ENCODE measurements at regions not wholly inside any gene's neighbourhood (a gene's known extent, or its start where the extent isn't known, plus 50 kb on each side); places are given as distances from the start of the nearest gene placed in this dataset.

DNA sequence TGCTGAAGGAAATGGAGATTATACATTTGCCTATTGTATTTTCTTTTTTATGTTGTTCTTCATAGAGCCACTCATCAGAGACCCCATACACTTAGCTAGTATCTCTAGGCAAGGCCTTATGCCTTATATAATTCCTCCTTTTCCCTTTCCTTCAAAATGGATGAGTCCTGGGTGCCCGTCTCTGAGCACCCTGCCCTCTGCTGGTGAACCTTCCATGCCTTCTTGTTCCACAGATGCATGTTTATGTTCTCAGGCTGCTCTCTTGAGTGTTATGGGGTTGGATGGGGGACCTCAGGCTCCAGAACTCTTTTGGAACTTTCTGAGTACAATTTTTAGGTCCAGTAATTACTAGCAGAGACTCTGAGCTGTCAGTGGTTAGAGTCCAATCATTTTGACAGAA is 368.6 kb upstream of the SPRED2 start:
- TF ChIP-seq, protein P1, sequence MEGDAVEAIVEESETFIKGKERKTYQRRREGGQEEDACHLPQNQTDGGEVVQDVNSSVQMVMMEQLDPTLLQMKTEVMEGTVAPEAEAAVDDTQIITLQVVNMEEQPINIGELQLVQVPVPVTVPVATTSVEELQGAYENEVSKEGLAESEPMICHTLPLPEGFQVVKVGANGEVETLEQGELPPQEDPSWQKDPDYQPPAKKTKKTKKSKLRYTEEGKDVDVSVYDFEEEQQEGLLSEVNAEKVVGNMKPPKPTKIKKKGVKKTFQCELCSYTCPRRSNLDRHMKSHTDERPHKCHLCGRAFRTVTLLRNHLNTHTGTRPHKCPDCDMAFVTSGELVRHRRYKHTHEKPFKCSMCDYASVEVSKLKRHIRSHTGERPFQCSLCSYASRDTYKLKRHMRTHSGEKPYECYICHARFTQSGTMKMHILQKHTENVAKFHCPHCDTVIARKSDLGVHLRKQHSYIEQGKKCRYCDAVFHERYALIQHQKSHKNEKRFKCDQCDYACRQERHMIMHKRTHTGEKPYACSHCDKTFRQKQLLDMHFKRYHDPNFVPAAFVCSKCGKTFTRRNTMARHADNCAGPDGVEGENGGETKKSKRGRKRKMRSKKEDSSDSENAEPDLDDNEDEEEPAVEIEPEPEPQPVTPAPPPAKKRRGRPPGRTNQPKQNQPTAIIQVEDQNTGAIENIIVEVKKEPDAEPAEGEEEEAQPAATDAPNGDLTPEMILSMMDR (IDR thresholded peaks at IDR 0.05 in 4 of 5, conservative IDR thresholded peaks at IDR 0.05 in 1 of 5) = peak in 4 of 5 experiments; percentile 21 to 48 (median 30)
- TF ChIP-seq POLR2A (IDR thresholded peaks at IDR 0.05) = no peak
